ENCODE measurements at regions not wholly inside any gene's neighbourhood (a gene's known extent, or its start where the extent isn't known, plus 50 kb on each side); places are given as distances from the start of the nearest gene placed in this dataset.

- DNase-seq, result no peak
Measured at GRCh38 chr2:129297430-129297829, 682.0 kb upstream of the RAB6C start.

DNA sequence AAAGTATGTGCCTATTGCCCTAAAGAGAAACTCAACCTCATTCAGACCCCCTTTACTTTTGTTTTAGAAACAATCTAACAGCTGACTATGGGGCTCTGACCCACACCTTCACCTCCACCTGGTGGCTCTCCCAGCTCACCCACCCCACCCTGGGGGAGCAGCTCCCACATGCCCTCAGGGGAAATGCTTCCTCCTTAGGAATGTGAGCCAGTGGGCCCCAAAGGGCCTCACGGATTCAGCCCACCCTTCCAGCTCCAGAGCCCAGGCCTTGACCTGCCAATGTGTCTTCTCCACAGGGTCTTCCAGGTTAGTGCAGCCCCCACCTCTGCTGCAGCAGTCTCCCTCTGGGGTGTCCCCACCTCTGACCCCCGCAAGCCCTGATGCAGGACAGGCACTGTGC is 680.1 kb upstream of the RAB6C start:
- no peak for DNase-seq

- DNase-seq, result no peak
Measured at GRCh38 chr2:129299756-129300155, 679.7 kb upstream of the RAB6C start.

- no peak for DNase-seq
Measured at GRCh38 chr2:129300456-129300855, 679.0 kb upstream of the RAB6C start.

GRCh38 chr2:129301431-129301913 is 678.0 kb upstream of the RAB6C start:
- DNase-seq, result no peak

DNA sequence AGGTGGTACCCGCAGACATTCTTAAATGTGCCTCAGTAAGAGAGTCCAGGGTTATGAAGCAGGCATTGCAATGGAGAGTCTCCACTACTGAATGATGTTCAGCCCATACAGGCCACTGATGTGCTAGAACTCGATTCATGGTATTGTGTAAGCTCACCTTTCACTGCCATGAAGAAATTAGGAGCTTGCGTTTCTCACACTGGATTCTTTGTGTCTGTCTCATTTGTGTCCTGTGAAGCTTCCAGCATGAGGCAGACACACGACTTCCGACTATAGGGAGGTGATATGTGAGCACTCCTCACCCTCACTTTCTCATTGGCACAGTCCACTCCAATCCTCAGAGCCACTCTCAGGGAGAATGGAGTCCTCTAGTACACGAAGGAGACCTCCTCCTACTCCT is 677.4 kb upstream of the RAB6C start:
- DNase-seq, result no peak

DNA sequence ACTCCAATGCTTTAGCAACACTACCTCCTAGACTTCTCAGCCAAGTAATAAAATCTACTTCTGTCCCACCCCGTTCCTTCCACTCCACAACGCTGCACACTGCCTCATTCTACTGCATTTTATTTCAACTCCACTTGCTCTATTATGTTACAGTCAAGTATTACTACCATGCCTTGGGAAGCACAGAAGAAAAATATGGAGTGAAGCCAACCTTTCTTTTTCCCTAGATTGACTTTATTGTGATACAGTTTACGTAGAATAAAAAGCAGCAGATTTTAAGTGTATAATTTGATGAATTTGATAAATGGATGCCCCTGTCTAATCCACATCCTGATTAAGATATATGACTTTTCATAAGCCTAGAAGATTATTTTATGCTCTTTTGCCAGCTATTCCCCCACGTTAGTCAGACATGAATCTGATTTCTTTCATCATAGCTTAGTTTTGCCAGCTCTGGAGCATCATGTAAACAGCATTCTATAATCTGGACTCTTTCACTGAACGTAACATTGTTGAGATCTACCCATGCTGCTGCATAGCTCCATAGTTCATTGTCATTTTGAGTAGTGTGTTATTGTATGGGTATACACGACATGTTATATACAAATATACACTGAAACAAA is 676.8 kb upstream of the RAB6C start:
- DNase-seq, result no peak

- no peak for DNase-seq
Measured at GRCh38 chr2:129314120-129314519, 665.3 kb upstream of the RAB6C start.

- DNase-seq, result no peak
Measured at GRCh38 chr2:129318581-129319421, 660.7 kb upstream of the RAB6C start.

DNA sequence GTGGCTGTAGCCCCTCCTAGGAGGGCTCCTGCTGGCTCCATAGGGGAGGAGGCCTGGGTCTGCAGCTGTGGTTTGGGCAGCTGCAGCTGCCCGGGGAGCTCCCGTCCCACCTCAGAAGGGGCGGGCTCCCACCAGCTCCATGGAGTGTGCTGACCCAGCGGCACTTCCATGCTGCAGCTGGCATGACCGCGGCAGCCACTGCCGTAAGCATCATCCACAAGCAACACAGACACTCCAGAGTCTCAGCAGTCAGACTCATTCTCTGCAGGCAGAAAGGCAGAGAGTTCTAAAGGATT is 660.1 kb upstream of the RAB6C start:
- DNase-seq, result no peak

DNA sequence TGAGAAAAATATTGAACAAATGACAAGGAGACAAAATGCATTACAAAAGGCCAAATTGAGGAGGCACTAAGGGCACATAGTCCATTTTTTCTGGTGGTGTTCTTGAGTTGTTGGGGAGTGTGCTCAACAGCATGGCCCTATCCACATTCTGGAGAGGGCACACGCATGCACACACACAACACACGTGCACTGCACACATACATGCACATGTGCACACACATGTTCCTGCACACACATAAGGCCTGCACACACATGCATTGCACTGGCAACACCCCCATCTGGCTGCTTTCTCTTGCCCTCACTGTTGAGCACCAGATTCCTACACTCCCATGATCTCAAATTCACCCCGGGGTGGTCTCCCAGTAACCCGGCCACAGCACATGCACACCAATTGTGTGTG is 659.2 kb upstream of the RAB6C start:
- no peak for DNase-seq

GRCh38 chr2:129324349-129324748 is 655.1 kb upstream of the RAB6C start:
- no peak for DNase-seq

DNA sequence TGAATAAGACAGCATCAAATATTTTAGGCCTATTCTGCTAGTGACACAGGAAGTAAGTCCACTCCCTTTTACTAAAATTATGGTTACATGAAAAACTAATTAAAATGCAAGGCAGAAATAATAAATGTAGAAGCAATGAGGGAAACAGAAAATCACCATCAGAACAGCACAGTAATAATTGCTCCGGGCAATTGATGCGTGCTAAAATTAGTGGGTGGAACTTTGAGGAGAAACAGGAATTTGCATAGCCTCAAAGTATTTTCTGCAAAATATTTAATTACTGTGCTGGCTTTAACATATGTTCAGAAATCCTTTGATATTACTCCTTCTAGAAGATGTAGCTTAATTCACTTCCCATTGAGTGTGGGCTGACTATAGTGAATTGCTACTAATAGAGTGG is 654.3 kb upstream of the RAB6C start:
- DNase-seq, result no peak

DNA sequence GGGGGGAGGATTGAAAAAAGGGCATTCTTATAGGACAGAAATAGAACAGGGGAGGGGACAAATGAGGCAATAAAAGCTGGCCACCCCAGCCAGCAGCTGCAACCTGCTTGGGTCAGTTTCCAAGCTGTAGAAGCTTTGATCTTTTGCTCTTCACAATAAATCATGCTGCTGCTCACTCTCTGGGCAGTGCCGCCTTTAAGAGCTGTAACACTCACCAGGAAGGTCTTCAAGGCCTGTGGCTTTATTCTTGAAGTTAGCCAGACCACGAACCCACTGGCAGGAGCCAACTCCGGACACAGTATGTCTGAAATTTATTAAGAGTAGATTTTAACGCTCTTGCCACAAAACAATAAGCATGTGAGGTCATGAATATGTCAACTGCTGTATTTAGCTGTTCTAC is 649.9 kb upstream of the RAB6C start:
- no peak for DNase-seq

GRCh38 chr2:129330504-129330903 is 649.0 kb upstream of the RAB6C start:
- no peak for DNase-seq

DNA sequence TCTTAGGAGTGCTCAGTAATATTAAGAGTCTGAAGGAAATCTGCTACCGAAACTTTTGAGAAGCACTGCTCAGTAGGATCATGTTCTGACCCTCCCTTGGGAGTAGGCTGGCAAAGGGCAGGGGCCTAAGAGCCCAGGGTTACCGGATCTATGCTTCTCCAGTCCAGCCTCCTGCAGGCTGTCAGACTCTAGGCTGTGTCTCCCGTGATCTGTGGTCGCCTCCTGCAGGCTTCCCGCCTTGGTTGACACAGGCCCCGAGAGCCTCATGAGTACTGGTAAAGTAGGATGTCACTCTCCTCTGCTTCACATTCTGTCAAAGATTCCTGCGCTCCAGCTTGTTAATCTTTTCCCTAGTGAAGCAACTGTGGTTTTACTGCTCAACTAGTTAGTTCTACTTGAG is 647.8 kb upstream of the RAB6C start:
- DNase-seq, result no peak

DNA sequence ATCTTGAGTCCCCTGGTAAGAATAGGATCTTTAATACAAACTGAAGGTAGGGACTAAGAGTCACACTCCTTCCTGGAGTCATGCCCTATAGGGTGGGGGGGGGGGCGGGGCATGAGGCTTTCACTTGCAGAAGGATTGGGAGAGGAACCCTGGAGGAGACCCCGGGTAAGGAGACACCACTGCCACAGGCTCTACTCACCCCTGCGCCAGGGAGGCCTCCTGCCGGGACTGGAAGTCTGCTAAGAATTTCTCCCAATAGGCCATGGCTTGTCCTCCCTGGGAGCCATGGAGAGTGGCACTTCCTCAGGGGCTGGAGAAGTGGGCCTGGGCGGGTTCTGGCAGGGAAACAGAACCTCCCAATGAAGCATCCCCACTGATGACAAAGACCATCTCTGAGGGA is 645.3 kb upstream of the RAB6C start:
- DNase-seq, result no peak

- no peak for DNase-seq
Measured at GRCh38 chr2:129334696-129335410, 644.6 kb upstream of the RAB6C start.

DNA sequence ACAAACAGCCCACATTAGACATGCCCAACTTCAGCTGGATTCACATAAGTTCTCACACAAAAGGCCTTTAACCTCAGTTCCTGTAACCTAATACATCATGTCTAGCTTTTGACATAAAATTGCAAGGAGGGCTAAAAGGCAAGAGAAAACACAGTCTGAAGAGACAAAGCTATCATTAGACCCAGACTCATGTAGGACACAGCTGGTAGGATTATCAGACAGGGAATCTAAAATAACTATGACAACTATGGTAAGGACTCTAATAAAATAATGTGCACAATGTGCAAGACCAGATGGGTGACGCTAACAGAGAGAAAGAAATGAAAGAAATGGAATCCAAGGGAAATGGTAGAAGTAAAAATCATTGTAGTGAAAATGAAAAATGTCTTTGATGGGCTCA is 643.2 kb upstream of the RAB6C start:
- no peak for DNase-seq

- DNase-seq, result no peak
Measured at GRCh38 chr2:129337076-129337475, 642.4 kb upstream of the RAB6C start.

DNA sequence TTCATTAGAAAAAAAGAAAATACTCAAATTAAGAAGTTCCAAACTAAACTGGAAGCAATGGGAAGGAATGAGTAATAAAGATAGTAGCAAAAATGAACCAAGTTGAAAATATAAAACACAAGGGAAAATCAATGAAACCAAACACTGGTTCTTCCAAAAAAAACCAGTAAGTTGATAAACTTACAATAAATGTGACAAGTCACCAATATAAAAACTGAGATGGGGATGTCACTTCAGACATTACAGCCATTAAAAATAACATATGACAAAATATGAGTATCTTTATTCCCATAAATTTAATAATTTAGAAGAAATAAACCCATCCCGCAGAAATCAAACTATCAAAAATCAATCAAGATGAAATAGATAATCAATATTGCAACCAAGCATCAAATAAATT is 633.9 kb upstream of the RAB6C start:
- DNase-seq, result no peak

GRCh38 chr2:129347486-129348217 is 631.8 kb upstream of the RAB6C start:
- DNase-seq, result no peak

GRCh38 chr2:129354631-129355030 is 624.8 kb upstream of the RAB6C start:
- DNase-seq, result no peak

Data from CD4-positive, alpha-beta T cell treated with Interleukin-17A for 4 hours (primary cell).